NCI-H524 (cell line): ENCODE measurements at regions not wholly inside any gene's neighbourhood (a gene's known extent, or its start where the extent isn't known, plus 50 kb on each side); places are given as distances from the start of the nearest gene placed in this dataset.
A peak's percentile ranks its signal among the peaks of the same experiment; 100 is the strongest.

ENCODE experiments used
- DNase-seq, 2 experiments: peaks; one replicate each; lab custom pipeline; 2025; lab: John Stamatoyannopoulos, UW

GRCh38 chr10:131425752-131426533, 114.4 kb upstream of the TCERG1L start:
- DNase-seq = no peak

- no peak for DNase-seq
These were observed 115.0 kb upstream of the TCERG1L start for GRCh38 chr10:131426534-131426898.

GRCh38 chr10:131427281-131427680, 115.8 kb upstream of the TCERG1L start:
- no peak for DNase-seq

- no peak for DNase-seq
These were observed 116.4 kb upstream of the TCERG1L start for GRCh38 chr10:131427901-131428300.

- no peak for DNase-seq
These were observed 117.6 kb upstream of the TCERG1L start for GRCh38 chr10:131429141-131429540.

GRCh38 chr10:131429942-131430341, 118.4 kb upstream of the TCERG1L start:
- no peak for DNase-seq

- DNase-seq = peak in 1 of 2 experiments; percentile 1
These were observed 119.3 kb upstream of the TCERG1L start for GRCh38 chr10:131430716-131431412.

- DNase-seq = peak in 1 of 2 experiments; percentile 1
These were observed 120.0 kb upstream of the TCERG1L start for GRCh38 chr10:131431533-131431932.

- no peak for DNase-seq
These were observed 120.6 kb upstream of the TCERG1L start for GRCh38 chr10:131431978-131432690.

GRCh38 chr10:131433568-131433967, 122.0 kb upstream of the TCERG1L start:
- DNase-seq = no peak

- no peak for DNase-seq
These were observed 123.7 kb upstream of the TCERG1L start for GRCh38 chr10:131435232-131435631.

GRCh38 chr10:131435760-131436457, 124.4 kb upstream of the TCERG1L start:
- DNase-seq = no peak

- DNase-seq = no peak
These were observed 124.9 kb upstream of the TCERG1L start for GRCh38 chr10:131436458-131436857.

- DNase-seq = no peak
These were observed 126.3 kb upstream of the TCERG1L start for GRCh38 chr10:131437556-131438475.

GRCh38 chr10:131438665-131439064, 127.1 kb upstream of the TCERG1L start:
- no peak for DNase-seq

GRCh38 chr10:131439705-131440104, 128.2 kb upstream of the TCERG1L start:
- DNase-seq = no peak

- DNase-seq = no peak
These were observed 129.2 kb upstream of the TCERG1L start for GRCh38 chr10:131440405-131441360.

GRCh38 chr10:131442271-131442670, 130.8 kb upstream of the TCERG1L start:
- no peak for DNase-seq

- no peak for DNase-seq
These were observed 132.8 kb upstream of the TCERG1L start for GRCh38 chr10:131444286-131444685.
